GM21576 (cell line): ENCODE measurements at regions not wholly inside any gene's neighbourhood (a gene's known extent, or its start where the extent isn't known, plus 50 kb on each side); places are given as distances from the start of the nearest gene placed in this dataset.

Source experiments
- ATAC-seq: cut with Tn5 transposase; IDR thresholded peaks from one replicate; pipeline ENCODE4 v1.9.1; 2021; ENCODE audit warnings: mild to moderate bottlenecking, moderate library complexity; ENCODE audit not compliant: unreplicated experiment

DNA sequence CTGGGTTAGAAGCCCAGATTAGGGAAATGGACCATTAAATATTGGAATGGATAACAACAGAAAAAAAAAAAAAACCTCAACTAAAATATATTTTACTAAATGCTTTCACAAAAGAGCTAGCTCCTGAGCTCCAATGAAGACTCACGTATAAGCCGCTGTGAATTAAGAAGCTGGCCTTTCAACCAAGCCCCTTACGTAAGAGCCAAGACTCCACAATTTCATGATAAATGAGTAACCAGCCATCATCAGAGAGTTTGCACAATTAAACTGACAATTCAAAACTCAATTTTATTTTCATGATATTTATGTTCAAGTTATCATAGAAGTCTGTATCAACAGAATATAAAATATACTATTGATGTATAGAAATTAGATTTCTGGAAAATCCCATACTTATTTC is 70.7 kb upstream of the HNRNPA3 start:
- ATAC-seq = no peak

DNA sequence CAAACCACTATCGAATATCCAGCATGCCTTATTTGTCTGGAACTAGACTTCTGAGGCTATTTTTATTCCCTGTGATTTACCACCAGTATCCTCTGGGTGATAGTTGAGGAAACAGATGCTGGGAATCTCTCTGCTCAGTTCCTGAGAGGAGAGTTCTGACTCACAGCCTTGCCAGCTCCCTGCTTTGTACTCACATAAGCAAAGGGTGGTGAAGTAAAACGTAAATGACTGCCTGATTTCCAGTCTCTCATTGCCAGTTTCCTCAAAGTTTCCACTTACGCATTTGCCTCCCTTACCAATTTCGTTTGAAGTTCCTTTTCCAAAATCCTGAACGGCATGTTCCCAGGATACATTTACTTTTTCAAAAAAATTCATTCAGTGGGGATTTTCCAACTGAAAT is 69.2 kb upstream of the HNRNPA3 start:
- no peak for ATAC-seq

DNA sequence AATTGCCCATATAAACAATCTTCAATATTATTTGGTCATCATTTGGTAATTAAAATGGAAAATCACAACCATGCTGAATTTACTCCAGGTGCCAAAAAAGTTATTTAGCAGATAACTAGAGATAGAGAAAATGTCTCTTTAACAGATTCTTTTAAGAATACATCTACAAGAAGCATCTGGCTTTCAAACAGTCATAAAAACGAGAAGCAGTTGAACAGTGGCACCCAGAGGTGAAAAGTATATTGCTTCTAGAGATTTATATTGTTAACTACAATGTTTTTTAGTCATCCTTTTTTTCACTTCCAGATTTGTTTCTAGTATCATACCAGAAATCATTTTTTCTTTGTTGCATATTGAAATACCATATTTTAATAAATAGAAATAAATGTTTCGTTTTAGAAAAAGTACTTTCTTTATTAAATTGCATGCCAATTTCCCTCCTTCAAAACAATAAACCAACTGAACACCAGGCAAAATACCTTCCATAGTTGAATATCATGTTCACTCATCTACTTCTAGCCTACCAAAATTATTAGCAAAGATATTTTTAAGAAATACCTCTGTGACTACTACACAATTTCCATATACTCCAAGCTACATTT is 65.4 kb upstream of the HNRNPA3 start:
- ATAC-seq = peak; percentile 65

DNA sequence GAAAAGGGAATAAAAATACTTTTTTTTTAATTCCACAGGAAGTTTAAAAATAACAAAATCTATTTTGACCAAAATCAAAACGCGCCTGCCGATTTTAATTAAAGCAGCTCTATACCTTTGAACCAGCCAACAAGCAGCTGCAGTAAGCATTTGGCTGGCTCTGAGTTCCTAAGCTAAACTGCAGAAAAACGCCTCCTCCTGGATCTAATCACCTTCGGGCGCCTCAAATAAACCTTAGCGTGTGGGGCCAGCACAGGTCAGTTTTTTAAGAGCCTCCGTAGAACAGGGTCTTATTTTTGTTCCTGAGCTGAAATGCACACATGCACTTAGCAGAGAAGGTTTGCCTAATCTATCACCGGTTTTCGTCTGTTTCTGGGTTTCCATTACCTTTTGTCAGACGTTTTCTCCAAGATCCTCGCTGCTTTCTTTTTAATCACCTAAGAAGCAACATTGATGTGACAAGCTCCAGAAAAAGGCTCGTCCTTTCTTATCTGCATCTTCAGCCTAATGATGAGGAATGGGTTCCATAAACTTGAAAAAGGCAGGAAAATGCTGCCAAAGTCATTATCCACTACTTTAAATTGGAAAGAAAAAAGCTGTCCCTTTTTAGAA is 64.7 kb upstream of the HNRNPA3 start:
- ATAC-seq = no peak

DNA sequence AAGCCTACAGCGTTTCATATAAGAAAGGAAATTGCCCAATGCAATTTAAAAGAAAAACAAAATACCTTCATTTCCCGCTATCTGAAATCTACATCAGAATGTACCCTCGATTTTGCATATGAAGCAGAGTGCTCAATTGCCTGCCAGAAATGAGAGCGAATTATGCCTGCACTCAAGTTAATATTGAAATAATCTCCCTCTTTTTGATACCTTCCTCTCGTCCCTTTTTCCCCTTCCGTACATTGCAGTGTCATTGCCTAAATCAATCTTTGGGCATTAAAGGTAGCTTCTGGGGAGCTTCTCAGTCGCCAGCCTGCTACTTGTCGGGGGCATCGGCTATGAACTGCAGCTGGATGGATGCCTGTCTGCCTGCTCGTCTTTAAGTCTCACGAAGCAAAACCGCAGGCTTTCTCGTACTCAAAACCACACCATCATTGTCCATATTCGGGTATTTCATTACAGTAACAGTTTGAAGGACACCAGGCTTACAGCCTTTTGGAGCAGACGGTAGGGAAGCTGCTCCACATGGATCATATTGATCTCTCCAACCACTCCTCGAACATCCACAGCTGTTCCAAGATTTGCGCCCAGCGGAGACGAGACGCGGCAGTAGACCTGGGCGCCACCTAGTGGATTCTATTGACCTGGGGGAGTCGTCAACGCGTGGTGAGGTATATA is 64.0 kb upstream of the HNRNPA3 start:
- ATAC-seq = peak; percentile 84

DNA sequence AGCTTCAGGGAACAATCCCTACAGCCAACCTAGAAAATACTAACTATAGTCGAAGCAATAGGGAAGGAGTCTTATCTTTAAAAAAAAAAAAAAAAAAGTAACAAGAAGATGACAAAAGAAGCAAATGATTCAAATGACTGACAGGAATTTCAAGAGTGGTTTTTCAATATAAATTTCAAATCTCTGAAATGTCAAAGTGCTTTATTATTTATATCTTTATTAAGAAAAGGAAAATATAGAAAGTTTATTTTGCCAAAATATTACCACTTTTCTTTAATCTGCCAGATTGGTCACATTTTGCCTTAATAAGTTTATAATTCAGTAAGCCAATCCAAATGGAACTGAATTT is 63.5 kb upstream of the HNRNPA3 start:
- ATAC-seq = no peak

DNA sequence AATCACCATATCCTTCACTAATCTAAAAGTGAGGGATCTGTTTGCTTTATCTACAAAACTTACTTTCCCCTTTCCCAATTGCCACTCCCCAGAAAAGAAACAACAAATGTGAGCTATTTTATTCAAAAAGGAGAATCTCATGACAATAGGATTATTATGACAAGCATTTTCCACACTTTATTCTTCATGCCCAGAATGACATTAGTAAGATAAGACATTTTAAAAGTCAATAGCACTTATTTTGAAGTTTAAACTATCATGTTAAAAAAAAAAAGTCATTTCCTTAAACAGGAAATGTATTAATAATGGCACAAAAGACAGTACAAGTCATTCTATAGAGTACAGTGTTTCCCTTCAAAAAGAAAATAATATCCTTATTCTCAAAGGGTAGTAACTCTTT is 58.8 kb upstream of the HNRNPA3 start:
- ATAC-seq = no peak

DNA sequence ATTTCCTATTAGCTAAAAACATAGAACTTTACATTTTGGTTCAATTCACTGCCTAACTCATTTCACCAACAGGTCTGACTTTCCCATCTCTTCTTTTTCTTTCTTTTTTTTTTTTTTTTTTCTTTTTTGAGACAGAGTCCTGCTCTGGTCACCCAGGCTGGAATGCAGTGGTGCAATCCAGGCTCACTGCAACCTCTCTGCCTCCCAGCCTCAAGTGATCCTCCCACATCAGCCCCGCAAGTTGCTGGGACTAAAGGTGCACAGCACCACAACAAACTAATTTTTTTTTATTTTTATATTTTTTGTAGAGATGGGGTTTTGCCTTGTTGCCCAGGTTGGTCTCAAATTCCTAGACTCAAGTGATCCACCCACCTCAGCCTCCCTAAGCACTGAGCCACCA is 57.8 kb upstream of the HNRNPA3 start:
- ATAC-seq = no peak

DNA sequence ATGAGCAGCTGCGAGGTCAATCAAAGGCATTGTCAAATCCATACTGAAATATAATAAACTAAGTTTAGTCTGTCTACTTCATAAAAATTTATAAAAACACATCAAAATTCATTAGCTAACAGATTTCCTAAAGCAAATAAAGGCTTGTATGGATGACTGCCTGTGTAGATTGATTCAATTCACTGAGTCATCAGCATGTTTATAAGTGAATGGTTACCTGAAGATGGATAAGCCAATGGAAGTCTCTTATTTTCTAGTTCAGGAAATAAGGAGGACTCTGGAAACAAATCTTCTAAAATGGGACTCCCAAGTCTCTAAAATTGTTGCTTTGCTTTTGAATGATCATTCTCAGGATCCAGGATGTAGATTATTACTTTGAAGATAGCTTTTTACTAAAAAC is 57.0 kb upstream of the HNRNPA3 start:
- ATAC-seq = no peak

DNA sequence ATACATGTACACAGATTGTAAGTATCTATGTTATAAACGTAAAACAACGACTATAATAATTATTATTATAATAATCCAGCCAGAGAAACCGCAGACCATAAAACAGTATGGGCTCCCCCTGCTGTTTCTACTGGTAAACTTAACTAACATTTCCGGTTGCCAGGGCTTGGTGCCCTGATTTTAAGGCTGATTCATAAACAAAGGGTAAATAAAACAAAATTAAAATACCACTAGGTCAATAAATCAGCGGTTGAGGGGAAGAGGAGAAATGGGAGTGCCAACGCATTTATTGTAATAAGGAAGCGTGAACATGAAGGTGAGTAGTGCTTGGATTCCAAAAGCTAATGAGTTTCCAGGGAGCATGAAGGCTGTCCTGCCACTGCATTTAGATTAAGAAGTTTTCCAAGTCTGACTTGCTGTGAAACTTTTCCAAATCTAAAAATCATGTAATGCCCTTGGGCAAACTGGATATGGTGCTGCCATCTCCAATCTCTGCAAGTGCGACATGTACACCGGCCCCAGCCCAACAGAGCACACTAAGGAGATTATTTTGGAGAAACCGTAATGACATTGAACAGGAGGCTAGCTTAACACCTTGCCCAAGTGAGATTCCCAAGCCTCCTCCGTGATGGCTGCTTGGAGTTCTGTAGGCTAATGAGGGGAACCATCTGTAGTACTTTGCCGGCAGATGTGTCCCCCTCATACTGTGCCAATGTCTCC is 50.7 kb upstream of the HNRNPA3 start:
- ATAC-seq = no peak
